CD8-positive, alpha-beta memory T cell (primary cell): ENCODE measurements at regions not wholly inside any gene's neighbourhood (a gene's known extent, or its start where the extent isn't known, plus 50 kb on each side); places are given as distances from the start of the nearest gene placed in this dataset.

Source experiments
- CTCF ChIA-PET: fragments of 350-600 bp; sonication (Branson Sonifier 250); formaldehyde crosslinking; loops from one replicate; lab custom pipeline; 2021; ENCODE audit warnings: antibody characterized with exemption; lab: Charles Lee
- POLR2A ChIA-PET: fragments of 350-600 bp; sonication (Branson Sonifier 250); formaldehyde crosslinking; loops from one replicate; lab custom pipeline; 2021; ENCODE audit warnings: antibody characterized with exemption; lab: Charles Lee
- DNase-seq, 5 donors: peaks; one replicate each; pipeline versions ENCODE4 v3.0.0 to v3.0.0-alpha.2; 2020 to 2022; ENCODE audit warnings: mixed read lengths in 1 of 5
- H3K27ac ChIP-seq: one replicate; pipeline ENCODE4 v1.7.0; 2013; ENCODE audit warnings: low read depth, mild to moderate bottlenecking, low read length, moderate library complexity
- H3K27me3 ChIP-seq: 2 replicates; pipeline ENCODE4 v1.7.0; 2013; ENCODE audit warnings: low read length, mild to moderate bottlenecking; ENCODE audit not compliant: insufficient read depth, poor library complexity, severe bottlenecking
- H3K36me3 ChIP-seq: 2 replicates; pipeline ENCODE4 v1.7.0; 2013; ENCODE audit warnings: mild to moderate bottlenecking, low read length, moderate library complexity; ENCODE audit not compliant: insufficient read depth
- H3K4me1 ChIP-seq: 2 replicates; pipeline ENCODE4 v1.7.0; 2013; ENCODE audit warnings: mild to moderate bottlenecking, low read length, moderate library complexity; ENCODE audit not compliant: insufficient read depth
- H3K4me3 ChIP-seq: 2 replicates; pipeline ENCODE4 v1.7.0; 2013; ENCODE audit warnings: mild to moderate bottlenecking, low read length
- H3K9me3 ChIP-seq: 2 replicates; pipeline ENCODE4 v1.7.0; 2013; ENCODE audit warnings: mild to moderate bottlenecking, low read length
- H3K27ac Mint-ChIP-seq, 8 donors: one replicate each; pipeline ENCODE4 v1.8.0; 2020 to 2021; ENCODE audit warnings: mixed read lengths in 8 of 8, mild to moderate bottlenecking in 6 of 8, inconsistent platforms in 3 of 8, moderate library complexity in 3 of 8
- H3K27me3 Mint-ChIP-seq, 2 donors: one replicate each; pipeline ENCODE4 v1.8.0; 2020 to 2021; ENCODE audit warnings: mixed read lengths in 2 of 2, mild to moderate bottlenecking in 1 of 2, moderate library complexity in 1 of 2
- H3K36me3 Mint-ChIP-seq, 3 donors: one replicate each; pipeline ENCODE4 v1.8.0; 2020 to 2021; ENCODE audit warnings: mixed read lengths in 3 of 3, inconsistent platforms in 1 of 3, mild to moderate bottlenecking in 1 of 3
- H3K4me1 Mint-ChIP-seq, 3 donors: one replicate each; pipeline ENCODE4 v1.8.0; 2020 to 2021; ENCODE audit warnings: mixed read lengths in 3 of 3, inconsistent platforms in 1 of 3, mild to moderate bottlenecking in 1 of 3
- H3K4me3 Mint-ChIP-seq, 7 donors: one replicate each; pipeline ENCODE4 v1.8.0; 2020 to 2021; ENCODE audit warnings: mixed read lengths in 7 of 7, mild to moderate bottlenecking in 6 of 7, moderate library complexity in 4 of 7, inconsistent platforms in 2 of 7
- H3K9me3 Mint-ChIP-seq, 5 donors: one replicate each; pipeline ENCODE4 v1.8.0; 2020 to 2022; ENCODE audit warnings: mixed read lengths in 5 of 5, mild to moderate bottlenecking in 3 of 5, moderate library complexity in 2 of 5, inconsistent platforms in 1 of 5

DNA sequence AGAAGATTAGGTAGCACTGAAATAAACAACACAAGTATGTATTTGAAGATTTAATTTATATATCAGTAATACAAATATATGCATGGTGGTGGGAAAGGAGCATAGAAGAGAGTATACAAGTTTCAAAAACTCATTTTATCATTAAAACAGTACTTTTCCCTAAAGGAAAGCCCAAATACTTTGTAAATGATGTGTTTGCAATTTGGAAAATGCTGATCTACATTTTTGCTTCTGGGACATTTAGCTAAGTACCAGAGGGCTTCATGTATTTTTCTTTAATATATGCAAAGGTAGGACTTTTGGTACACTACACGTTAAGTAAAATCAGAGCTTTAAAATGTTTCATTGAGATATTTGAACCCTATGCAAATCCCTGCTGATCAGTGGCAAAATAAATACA, 1624.2 kb downstream of the SUCLG1 start:
- H3K9me3 Mint-ChIP-seq, result peaks cover 3 to 22% (median 12%) of the 10 kb centered on the region in 5 donors
- Histone ChIP-seq H3K27me3 (no peaks in the 10 kb centered on the region), H3K4me3 (no peak overlapping the region), H3K27ac (no peak overlapping the region), H3K9me3 (no peaks in the 10 kb centered on the region), H3K4me1 (no peaks in the 10 kb centered on the region), H3K36me3 (no peaks in the 10 kb centered on the region)
- ChIA-PET CTCF (no interaction called here), POLR2A (no interaction called here)
- H3K27ac Mint-ChIP-seq, result no peak overlapping the region
- no peak for DNase-seq
- H3K4me1 Mint-ChIP-seq, result no peaks in the 10 kb centered on the region
- no peaks in the 10 kb centered on the region for H3K27me3 Mint-ChIP-seq
- H3K36me3 Mint-ChIP-seq, result no peaks in the 10 kb centered on the region
- H3K4me3 Mint-ChIP-seq, result no peak overlapping the region

DNA sequence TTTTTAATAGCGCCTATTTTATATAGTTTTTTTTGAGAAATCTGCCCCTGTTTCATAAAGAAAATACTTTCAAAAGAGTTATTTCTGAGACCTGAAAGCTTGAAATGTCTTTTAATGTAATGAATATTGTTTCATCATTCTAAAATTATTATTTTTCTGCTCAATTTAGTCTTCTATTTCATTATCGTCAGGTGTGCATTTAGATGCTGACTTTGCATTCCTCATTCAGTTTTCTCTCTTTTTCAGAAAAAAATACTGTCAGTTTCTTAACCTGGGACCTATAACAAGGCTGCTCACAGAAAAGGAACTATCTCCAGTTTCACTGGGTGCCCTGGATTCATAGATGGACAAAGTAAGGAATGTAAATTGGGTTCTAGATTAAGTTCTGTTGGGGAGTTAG, 1631.7 kb downstream of the SUCLG1 start:
- CTCF ChIA-PET, result no interaction called here
- Mint-ChIP-seq H3K9me3 (peaks cover 4 to 38% (median 14%) of the 10 kb centered on the region in 5 donors), H3K27ac (no peak overlapping the region), H3K4me1 (no peaks in the 10 kb centered on the region), H3K27me3 (no peaks in the 10 kb centered on the region), H3K4me3 (no peak overlapping the region), H3K36me3 (no peaks in the 10 kb centered on the region)
- Histone ChIP-seq H3K4me3 (no peak overlapping the region), H3K9me3 (no peaks in the 10 kb centered on the region), H3K36me3 (no peaks in the 10 kb centered on the region), H3K27me3 (no peaks in the 10 kb centered on the region), H3K27ac (no peak overlapping the region), H3K4me1 (no peaks in the 10 kb centered on the region)
- no peak for DNase-seq
- POLR2A ChIA-PET, result no interaction called here

GRCh38 chr2:82826437-82826836, 1632.6 kb downstream of the SUCLG1 start:
- no peak overlapping the region for H3K4me3 ChIP-seq
- no peak overlapping the region for H3K27ac ChIP-seq
- H3K9me3 ChIP-seq, result no peaks in the 10 kb centered on the region
- Mint-ChIP-seq H3K27ac (no peak overlapping the region), H3K9me3 (peaks cover 4 to 38% (median 9%) of the 10 kb centered on the region in 5 donors), H3K36me3 (no peaks in the 10 kb centered on the region), H3K27me3 (no peaks in the 10 kb centered on the region), H3K4me3 (no peak overlapping the region), H3K4me1 (no peaks in the 10 kb centered on the region)
- POLR2A ChIA-PET, result no interaction called here
- no peaks in the 10 kb centered on the region for H3K4me1 ChIP-seq
- DNase-seq, result no peak
- H3K36me3 ChIP-seq, result no peaks in the 10 kb centered on the region
- H3K27me3 ChIP-seq, result no peaks in the 10 kb centered on the region
- CTCF ChIA-PET, result no interaction called here

DNA sequence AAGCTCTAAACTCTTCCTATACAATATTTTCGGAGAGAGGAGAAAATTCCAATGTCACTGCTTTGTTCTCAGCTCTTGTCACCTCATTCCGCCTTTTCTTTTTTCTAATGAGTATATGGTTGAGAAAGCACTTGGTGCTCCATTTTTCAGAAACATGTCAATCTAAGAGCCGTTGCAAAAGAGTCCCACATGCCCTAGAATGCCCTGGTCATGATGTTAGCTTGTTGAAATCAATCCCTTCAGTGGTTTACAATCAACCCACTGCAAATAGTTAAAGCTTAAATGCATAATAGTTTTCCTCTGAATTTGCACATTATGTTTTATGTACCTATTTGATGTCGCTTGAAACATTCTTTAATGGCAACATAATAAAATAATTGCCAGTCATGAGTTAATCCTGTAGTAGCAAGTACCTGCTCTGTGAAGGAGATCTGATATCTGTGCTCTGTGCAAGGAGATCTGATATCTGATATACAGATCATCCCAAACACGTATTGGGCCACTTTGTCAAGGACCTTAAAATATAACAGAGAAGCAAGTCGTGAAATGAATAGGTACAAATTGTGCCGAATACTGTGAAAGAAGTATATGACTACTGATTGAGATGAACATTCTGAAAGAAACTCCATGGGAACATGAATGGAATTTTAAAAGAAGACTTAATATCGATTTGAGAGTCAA, 1633.5 kb downstream of the SUCLG1 start:
- no peaks in the 10 kb centered on the region for H3K36me3 ChIP-seq
- no peaks in the 10 kb centered on the region for H3K27me3 Mint-ChIP-seq
- no peak overlapping the region for H3K27ac ChIP-seq
- ChIA-PET CTCF (no interaction called here), POLR2A (no interaction called here)
- H3K36me3 Mint-ChIP-seq, result no peaks in the 10 kb centered on the region
- no peaks in the 10 kb centered on the region for H3K4me1 ChIP-seq
- no peak for DNase-seq
- peaks cover 4 to 37% (median 9%) of the 10 kb centered on the region in 5 donors for H3K9me3 Mint-ChIP-seq
- H3K4me3 Mint-ChIP-seq, result no peak overlapping the region
- H3K4me3 ChIP-seq, result no peak overlapping the region
- no peaks in the 10 kb centered on the region for H3K27me3 ChIP-seq
- H3K27ac Mint-ChIP-seq, result no peak overlapping the region
- no peaks in the 10 kb centered on the region for H3K9me3 ChIP-seq
- no peaks in the 10 kb centered on the region for H3K4me1 Mint-ChIP-seq

- POLR2A ChIA-PET, result no interaction called here
- CTCF ChIA-PET, result no interaction called here
- no peaks in the 10 kb centered on the region for H3K9me3 ChIP-seq
- Mint-ChIP-seq H3K27ac (no peak overlapping the region), H3K4me1 (no peaks in the 10 kb centered on the region), H3K4me3 (no peak overlapping the region), H3K9me3 (peaks cover 2 to 26% (median 9%) of the 10 kb centered on the region in 5 donors), H3K27me3 (no peaks in the 10 kb centered on the region), H3K36me3 (no peaks in the 10 kb centered on the region)
- no peaks in the 10 kb centered on the region for H3K27me3 ChIP-seq
- no peak for DNase-seq
- no peaks in the 10 kb centered on the region for H3K36me3 ChIP-seq
- H3K4me1 ChIP-seq, result no peaks in the 10 kb centered on the region
- no peak overlapping the region for H3K27ac ChIP-seq
- H3K4me3 ChIP-seq, result no peak overlapping the region
Measured at GRCh38 chr2:82823892-82824291, 1635.2 kb downstream of the SUCLG1 start.

DNA sequence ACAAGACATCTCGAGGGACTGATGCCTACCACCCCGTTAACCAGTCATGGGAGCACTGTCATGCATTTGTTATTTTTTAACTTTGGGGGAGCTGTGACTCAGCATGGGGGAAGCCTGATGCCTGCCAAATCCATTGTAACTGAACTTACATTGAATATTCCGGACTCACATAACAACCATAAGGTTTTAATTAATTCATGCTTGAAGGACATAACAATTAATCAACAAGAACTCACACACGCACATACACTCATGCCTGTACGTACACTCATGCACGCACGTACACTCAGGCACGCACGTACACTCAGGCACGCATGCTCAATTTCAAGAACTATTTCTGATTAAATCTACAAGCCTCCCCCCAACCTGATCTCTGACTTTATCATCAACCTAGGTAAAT, 1639.1 kb downstream of the SUCLG1 start:
- H3K4me1 ChIP-seq, result no peaks in the 10 kb centered on the region
- H3K27ac ChIP-seq, result no peak overlapping the region
- no peak overlapping the region for H3K4me3 ChIP-seq
- H3K36me3 Mint-ChIP-seq, result no peaks in the 10 kb centered on the region
- CTCF ChIA-PET, result no interaction called here
- peaks cover 0 to 7% (median 0%) of the 10 kb centered on the region in 5 donors for H3K9me3 Mint-ChIP-seq
- no peak overlapping the region for H3K27ac Mint-ChIP-seq
- no peaks in the 10 kb centered on the region for H3K4me1 Mint-ChIP-seq
- no peaks in the 10 kb centered on the region for H3K27me3 ChIP-seq
- no peak overlapping the region for H3K4me3 Mint-ChIP-seq
- no peaks in the 10 kb centered on the region for H3K9me3 ChIP-seq
- POLR2A ChIA-PET, result no interaction called here
- no peak for DNase-seq
- H3K36me3 ChIP-seq, result no peaks in the 10 kb centered on the region
- no peaks in the 10 kb centered on the region for H3K27me3 Mint-ChIP-seq

GRCh38 chr2:82814146-82814545, 1644.9 kb downstream of the SUCLG1 start:
- no peaks in the 10 kb centered on the region for H3K9me3 ChIP-seq
- H3K27me3 ChIP-seq, result no peaks in the 10 kb centered on the region
- no peak overlapping the region for H3K4me3 ChIP-seq
- no peaks in the 10 kb centered on the region for H3K27me3 Mint-ChIP-seq
- H3K27ac Mint-ChIP-seq, result no peak overlapping the region
- no peaks in the 10 kb centered on the region for H3K36me3 ChIP-seq
- H3K36me3 Mint-ChIP-seq, result no peaks in the 10 kb centered on the region
- H3K9me3 Mint-ChIP-seq, result peaks cover 0 to 14% (median 6%) of the 10 kb centered on the region in 5 donors
- POLR2A ChIA-PET, result no interaction called here
- H3K4me1 Mint-ChIP-seq, result no peaks in the 10 kb centered on the region
- no peak overlapping the region for H3K27ac ChIP-seq
- no peaks in the 10 kb centered on the region for H3K4me1 ChIP-seq
- no peak for DNase-seq
- no peak overlapping the region for H3K4me3 Mint-ChIP-seq
- CTCF ChIA-PET, result no interaction called here

DNA sequence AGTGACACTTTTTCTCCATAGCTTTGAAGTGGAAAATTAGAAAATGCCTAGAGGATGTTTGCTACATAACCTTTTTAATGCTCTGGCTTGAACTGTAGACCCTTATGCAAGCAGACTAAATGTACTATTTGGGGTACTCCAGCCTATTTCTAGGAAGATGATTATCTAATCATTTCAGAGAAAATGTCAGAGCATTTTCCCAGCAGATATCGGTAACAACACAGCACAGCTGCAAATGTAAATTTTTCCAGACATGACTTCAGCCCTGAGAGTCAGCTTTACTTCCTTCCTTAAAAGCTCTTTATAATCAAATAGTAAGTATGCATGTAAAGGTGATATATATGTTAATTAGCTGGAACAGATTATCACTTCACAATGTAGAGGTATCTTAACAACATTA, 1647.1 kb downstream of the SUCLG1 start:
- Histone ChIP-seq H3K4me1 (no peaks in the 10 kb centered on the region), H3K4me3 (no peak overlapping the region), H3K9me3 (no peaks in the 10 kb centered on the region), H3K27ac (no peak overlapping the region), H3K27me3 (no peaks in the 10 kb centered on the region), H3K36me3 (no peaks in the 10 kb centered on the region)
- Mint-ChIP-seq H3K9me3 (peaks cover 0 to 18% (median 10%) of the 10 kb centered on the region in 5 donors), H3K4me1 (no peaks in the 10 kb centered on the region), H3K27me3 (no peaks in the 10 kb centered on the region), H3K36me3 (no peaks in the 10 kb centered on the region), H3K4me3 (no peak overlapping the region), H3K27ac (no peak overlapping the region)
- POLR2A ChIA-PET, result no interaction called here
- no peak for DNase-seq
- CTCF ChIA-PET, result no interaction called here
